ENCODE measurements at regions not wholly inside any gene's neighbourhood (a gene's known extent, or its start where the extent isn't known, plus 50 kb on each side); places are given as distances from the start of the nearest gene placed in this dataset.

DNA sequence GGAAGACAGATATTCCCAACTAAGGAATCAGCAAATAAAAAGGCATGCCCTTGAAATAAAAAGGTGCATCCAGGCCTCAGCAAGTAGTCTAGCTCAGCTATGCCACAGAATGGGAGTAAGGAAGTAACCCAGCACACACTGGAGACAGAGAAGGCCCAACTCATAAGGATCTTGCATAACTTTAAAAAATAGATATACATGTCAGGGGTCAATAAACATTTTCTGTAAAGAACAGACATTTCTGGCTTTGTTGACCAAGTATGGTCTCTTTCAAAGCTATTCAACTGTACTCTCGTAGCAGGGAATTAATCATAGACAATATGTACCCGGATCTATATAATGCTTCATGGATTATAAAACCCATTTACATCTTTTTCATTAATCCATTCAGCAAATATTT, 449.3 kb downstream of the TAFA4 start:
- peak overlapping the region in 1 of 7 donors; percentile 50 for H3K27ac Mint-ChIP-seq

DNA sequence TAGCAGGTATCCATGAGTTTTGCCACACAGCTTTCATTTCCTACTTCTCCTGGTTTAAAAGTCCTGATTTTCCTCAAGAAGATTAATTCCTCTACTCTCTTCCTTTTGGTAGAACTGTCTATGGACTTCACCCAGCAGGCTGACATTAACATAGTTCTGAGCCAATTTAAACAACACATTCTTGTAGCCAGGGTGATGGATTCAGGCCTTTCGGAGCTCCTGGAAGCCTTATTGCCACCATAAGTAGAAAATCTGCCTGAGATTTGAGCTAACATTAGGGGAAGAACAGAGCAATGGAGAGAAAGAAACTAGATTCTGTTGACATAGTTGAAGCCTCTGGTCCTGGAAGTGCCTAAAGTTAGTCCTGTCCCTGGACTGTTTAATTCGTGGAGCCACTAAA, 449.8 kb downstream of the TAFA4 start:
- no peak for DNase-seq
- H3K79me2 ChIP-seq (ENCODE audit: insufficient read depth, low read length), result no peaks in the 10 kb centered on the region
- Mint-ChIP-seq H3K4me1 (no peaks in the 10 kb centered on the region), H3K9me3 (peaks cover 0 to 2% (median 2%) of the 10 kb centered on the region in 7 donors), H3K4me3 (no peak overlapping the region), H3K36me3 (no peaks in the 10 kb centered on the region), H3K27me3 (ENCODE audit: low read depth in 3 of 3) (no peaks in the 10 kb centered on the region), H3K27ac (no peak overlapping the region)
- WGBS (ENCODE audit: insufficient coverage), result no CpG with 5 or more reads among the region's 2 CpGs
- no peaks in the 10 kb centered on the region for H3K4me1 ChIP-seq (ENCODE audit: control insufficient read depth in 1 of 2, insufficient read depth in 2 of 2, low read length in 2 of 2)
- no peak overlapping the region for H2AFZ ChIP-seq (ENCODE audit: insufficient read depth, low read depth, low read length, poor library complexity, severe bottlenecking)
- H4K20me1 ChIP-seq (ENCODE audit: insufficient read depth, low read length), result no peaks in the 10 kb centered on the region
- TF ChIP-seq, protein P1, sequence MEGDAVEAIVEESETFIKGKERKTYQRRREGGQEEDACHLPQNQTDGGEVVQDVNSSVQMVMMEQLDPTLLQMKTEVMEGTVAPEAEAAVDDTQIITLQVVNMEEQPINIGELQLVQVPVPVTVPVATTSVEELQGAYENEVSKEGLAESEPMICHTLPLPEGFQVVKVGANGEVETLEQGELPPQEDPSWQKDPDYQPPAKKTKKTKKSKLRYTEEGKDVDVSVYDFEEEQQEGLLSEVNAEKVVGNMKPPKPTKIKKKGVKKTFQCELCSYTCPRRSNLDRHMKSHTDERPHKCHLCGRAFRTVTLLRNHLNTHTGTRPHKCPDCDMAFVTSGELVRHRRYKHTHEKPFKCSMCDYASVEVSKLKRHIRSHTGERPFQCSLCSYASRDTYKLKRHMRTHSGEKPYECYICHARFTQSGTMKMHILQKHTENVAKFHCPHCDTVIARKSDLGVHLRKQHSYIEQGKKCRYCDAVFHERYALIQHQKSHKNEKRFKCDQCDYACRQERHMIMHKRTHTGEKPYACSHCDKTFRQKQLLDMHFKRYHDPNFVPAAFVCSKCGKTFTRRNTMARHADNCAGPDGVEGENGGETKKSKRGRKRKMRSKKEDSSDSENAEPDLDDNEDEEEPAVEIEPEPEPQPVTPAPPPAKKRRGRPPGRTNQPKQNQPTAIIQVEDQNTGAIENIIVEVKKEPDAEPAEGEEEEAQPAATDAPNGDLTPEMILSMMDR (IDR thresholded peaks at IDR 0.05), result no peak
- no peaks in the 10 kb centered on the region for H3K27me3 ChIP-seq (ENCODE audit: control insufficient read depth in 2 of 2, insufficient read depth in 2 of 2, low read length in 2 of 2)
- no peaks in the 10 kb centered on the region for H3K36me3 ChIP-seq (replicated peaks in 1 of 2; ENCODE audit: control insufficient read depth in 1 of 2, insufficient read depth in 2 of 2, low read length in 2 of 2)
- H3K27ac ChIP-seq (ENCODE audit: low read depth in 1 of 2, low read length in 2 of 2), result no peak overlapping the region
- no peak overlapping the region for H3K9ac ChIP-seq (ENCODE audit: insufficient read depth, low read length, poor library complexity, severe bottlenecking)
- no peaks in the 10 kb centered on the region for H3K9me3 ChIP-seq (replicated peaks in 1 of 2; ENCODE audit: control insufficient read depth in 1 of 2, insufficient read depth in 1 of 2, low read length in 2 of 2)
- intact Hi-C loops (cut with micrococcal nuclease), result no loop called here
- H3K4me2 ChIP-seq (replicated peaks; ENCODE audit: extremely low read depth, low read length, poor library complexity, severe bottlenecking), result no peak overlapping the region
- H3K4me3 ChIP-seq (replicated peaks in 1 of 3; ENCODE audit: low read depth in 2 of 3, low read length in 3 of 3), result no peak overlapping the region

More for the DNA sequence above, 449.3 kb downstream of the TAFA4 start:
- H3K4me3 Mint-ChIP-seq, result no peak overlapping the region
- no peaks in the 10 kb centered on the region for H3K9me3 ChIP-seq (replicated peaks in 1 of 2; ENCODE audit: control insufficient read depth in 1 of 2, insufficient read depth in 1 of 2, low read length in 2 of 2)
- no peak overlapping the region for H3K4me2 ChIP-seq (replicated peaks; ENCODE audit: extremely low read depth, low read length, poor library complexity, severe bottlenecking)
- no peak overlapping the region for H2AFZ ChIP-seq (ENCODE audit: insufficient read depth, low read depth, low read length, poor library complexity, severe bottlenecking)
- no peaks in the 10 kb centered on the region for H3K27me3 Mint-ChIP-seq (ENCODE audit: low read depth in 3 of 3)
- H3K27me3 ChIP-seq (ENCODE audit: control insufficient read depth in 2 of 2, insufficient read depth in 2 of 2, low read length in 2 of 2), result no peaks in the 10 kb centered on the region
- H4K20me1 ChIP-seq (ENCODE audit: insufficient read depth, low read length), result no peaks in the 10 kb centered on the region
- no CpG with 5 or more reads among the region's 2 CpGs for WGBS (ENCODE audit: insufficient coverage)
- no peaks in the 10 kb centered on the region for H3K36me3 ChIP-seq (replicated peaks in 1 of 2; ENCODE audit: control insufficient read depth in 1 of 2, insufficient read depth in 2 of 2, low read length in 2 of 2)
- H3K4me3 ChIP-seq (replicated peaks in 1 of 3; ENCODE audit: low read depth in 2 of 3, low read length in 3 of 3), result no peak overlapping the region
- no peak overlapping the region for H3K9ac ChIP-seq (ENCODE audit: insufficient read depth, low read length, poor library complexity, severe bottlenecking)
- H3K27ac ChIP-seq (ENCODE audit: low read depth in 1 of 2, low read length in 2 of 2), result no peak overlapping the region
- H3K36me3 Mint-ChIP-seq, result no peaks in the 10 kb centered on the region
- DNase-seq, result no peak
- TF ChIP-seq, protein P1 (IDR thresholded peaks at IDR 0.05), result no peak
- H3K79me2 ChIP-seq (ENCODE audit: insufficient read depth, low read length), result no peaks in the 10 kb centered on the region
- intact Hi-C loops (cut with micrococcal nuclease), result no loop called here
- H3K4me1 Mint-ChIP-seq, result no peaks in the 10 kb centered on the region
- no peaks in the 10 kb centered on the region for H3K4me1 ChIP-seq (ENCODE audit: control insufficient read depth in 1 of 2, insufficient read depth in 2 of 2, low read length in 2 of 2)
- peaks cover 0 to 2% (median 1%) of the 10 kb centered on the region in 7 donors for H3K9me3 Mint-ChIP-seq
